Prostate gland (tissue), 2 donors: ENCODE measurements at regions not wholly inside any gene's neighbourhood (a gene's known extent, or its start where the extent isn't known, plus 50 kb on each side); places are given as distances from the start of the nearest gene placed in this dataset.
A peak's percentile ranks its signal among the peaks of the same experiment; 100 is the strongest.

Experiments
- DNase-seq: peaks from one replicate; pipeline ENCODE4 v3.0.0-alpha.2; 2019; ENCODE audit warnings: low spot score
- H3K27ac ChIP-seq, 2 donors: fragments of 200-600 bp; sonication (generic); 2 replicates each; pipeline ENCODE4 v1.5.1; 2017 to 2019
- H3K27me3 ChIP-seq: fragments of 200-600 bp; sonication (generic); replicated peaks from 2 replicates; pipeline ENCODE4 v1.5.1; 2019; ENCODE audit not compliant: insufficient read depth
- H3K36me3 ChIP-seq, 2 donors: fragments of 200-600 bp; sonication (generic); 1 replicate in 1 of 2; 2 replicates in 1 of 2; pipeline versions ENCODE4 v1.5.1 to v1.8.1; 2017 to 2019
- H3K4me1 ChIP-seq: fragments of 200-600 bp; sonication (generic); replicated peaks from 2 replicates; pipeline ENCODE4 v1.5.1; 2019
- H3K4me3 ChIP-seq, 2 donors: fragments of 200-600 bp; sonication (generic); 2 replicates each; pipeline ENCODE4 v1.5.1; 2017 to 2019
- H3K9me3 ChIP-seq: fragments of 200-600 bp; sonication (generic); 2 replicates; pipeline ENCODE4 v1.5.1; 2017
- CTCF ChIP-seq, 4 experiments: fragments of 200-600 bp in 2 of 4; fragments of 450-650 bp in 2 of 4; sonication (generic) in 2 of 4; IDR thresholded peaks; 1 replicate in 3 of 4; 2 replicates in 1 of 4; pipeline ENCODE4 v1.5.1; 2016 to 2019; ENCODE audit warnings: antibody characterized with exemption in 4 of 4, mild to moderate bottlenecking in 2 of 4, moderate library complexity in 2 of 4
- POLR2A ChIP-seq: fragments of 450-650 bp; IDR thresholded peaks from one replicate; pipeline ENCODE4 v1.6.1; 2016; ENCODE audit warnings: antibody characterized with exemption, mild to moderate bottlenecking
- POLR2AphosphoS5 ChIP-seq: sonication (generic); formaldehyde crosslinking; IDR thresholded peaks from one replicate; pipeline ENCODE4 v1.6.1; 2017; ENCODE audit warnings: antibody characterized with exemption
- WGBS: methylation state at CpG from one replicate; pipeline ENCODE4 v1.1.5; 2018; 5-methylcytosine and 5-hydroxymethylcytosine counted together
- intact Hi-C: fragments of 100-400 bp; cut with DNase I; formaldehyde crosslinking; loops from one replicate; pipeline ENCODE4 v1.14.2; 2022

GRCh38 chr1:39127513-39127912 lies 77.0 kb upstream of the MACF1 start:
- DNase-seq = no peak
- Histone ChIP-seq H3K27me3 (no peaks in the 10 kb centered on the region), H3K4me3 (no peak overlapping the region), H3K4me1 (peaks cover 18% of the 10 kb centered on the region), H3K27ac (peak overlapping the region; percentile 2 to 13), H3K9me3 (no peaks in the 10 kb centered on the region), H3K36me3 (no peaks in the 10 kb centered on the region)
- TF ChIP-seq CTCF (IDR thresholded peaks at IDR 0.05) (no peak), POLR2A (no peak), POLR2AphosphoS5 (no peak)
- intact Hi-C loops = no loop called here

GRCh38 chr1:39128126-39128525 lies 76.4 kb upstream of the MACF1 start:
- 67% methylated on average over 4 of the region's 4 CpGs for WGBS
- no peak for DNase-seq
- no peaks in the 10 kb centered on the region for H3K36me3 ChIP-seq
- H3K4me3 ChIP-seq = no peak overlapping the region
- intact Hi-C loops = no loop called here
- no peaks in the 10 kb centered on the region for H3K9me3 ChIP-seq
- TF ChIP-seq POLR2A (no peak), POLR2AphosphoS5 (no peak), CTCF (IDR thresholded peaks at IDR 0.05) (no peak)
- peaks cover 23% of the 10 kb centered on the region for H3K4me1 ChIP-seq
- peak overlapping the region; percentile 67 to 68 for H3K27ac ChIP-seq
- H3K27me3 ChIP-seq = no peaks in the 10 kb centered on the region

GRCh38 chr1:39128959-39129358 lies 75.5 kb upstream of the MACF1 start:
- Histone ChIP-seq H3K9me3 (no peaks in the 10 kb centered on the region), H3K36me3 (no peaks in the 10 kb centered on the region), H3K27ac (peak overlapping the region; percentile 67 to 68), H3K4me3 (no peak overlapping the region), H3K27me3 (no peaks in the 10 kb centered on the region), H3K4me1 (peaks cover 23% of the 10 kb centered on the region)
- DNase-seq = peak; percentile 93
- intact Hi-C loops = no loop called here
- WGBS = 50% methylated on average over 2 of the region's 2 CpGs
- TF ChIP-seq POLR2AphosphoS5 (peak; percentile 95), CTCF (IDR thresholded peaks at IDR 0.05) (no peak)

- H3K4me3 ChIP-seq = no peak overlapping the region
- TF ChIP-seq CTCF (IDR thresholded peaks at IDR 0.05) (peak in 1 of 4 experiments; percentile 4), POLR2A (no peak)
- DNase-seq = peak; percentile 15
- no peaks in the 10 kb centered on the region for H3K27me3 ChIP-seq
- H3K27ac ChIP-seq = peak overlapping the region; percentile 67 to 68
- intact Hi-C loops = no loop called here
- H3K9me3 ChIP-seq = no peaks in the 10 kb centered on the region
- no peaks in the 10 kb centered on the region for H3K36me3 ChIP-seq
- peaks cover 23% of the 10 kb centered on the region for H3K4me1 ChIP-seq
Measured at GRCh38 chr1:39129514-39129913, 75.0 kb upstream of the MACF1 start.

- DNase-seq = peak; percentile 13
- WGBS = 23% methylated on average over 1 of the region's 1 CpG
- no peak overlapping the region for H3K4me3 ChIP-seq
- peak overlapping the region; percentile 67 to 68 for H3K27ac ChIP-seq
- no peaks in the 10 kb centered on the region for H3K27me3 ChIP-seq
- no peaks in the 10 kb centered on the region for H3K9me3 ChIP-seq
- peaks cover 23% of the 10 kb centered on the region for H3K4me1 ChIP-seq
- intact Hi-C loops = no loop called here
- H3K36me3 ChIP-seq = no peaks in the 10 kb centered on the region
- no peak for TF ChIP-seq POLR2A
- peak; percentile 20 for TF ChIP-seq POLR2AphosphoS5
Measured at GRCh38 chr1:39130325-39130724, 74.2 kb upstream of the MACF1 start.
